Pancreas (tissue), 10 donors: ENCODE measurements at regions not wholly inside any gene's neighbourhood (a gene's known extent, or its start where the extent isn't known, plus 50 kb on each side); places are given as distances from the start of the nearest gene placed in this dataset.

ENCODE experiments used
- ATAC-seq, 4 donors: fragments of 200-7000 bp; cut with Tn5 transposase; one replicate each; pipeline versions ENCODE4 v1.8.0 to v1.9.1; 2020; ENCODE audit warnings: mild to moderate bottlenecking in 4 of 4, moderate library complexity in 4 of 4
- DNase-seq, 6 donors: peaks; one replicate each; pipeline ENCODE4 v3.0.0-alpha.2; 2020
- FAIRE-seq: peaks from 2 replicates; lab custom pipeline; 2012; peaks lifted over from hg19 to GRCh38; lab: Jason Lieb, UNC
- H3K27ac ChIP-seq, 4 donors: fragments of 200-600 bp; sonication (generic); 1 replicate in 3 of 4; 2 replicates in 1 of 4; pipeline versions ENCODE4 v1.5.0 to v1.8.0; 2020
- H3K27me3 ChIP-seq, 4 donors: fragments of 200-600 bp; one replicate each; pipeline ENCODE4 v1.8.0; 2021
- H3K36me3 ChIP-seq, 3 donors: fragments of 200-600 bp; sonication (generic) in 1 of 3; one replicate each; pipeline versions ENCODE4 v1.5.0 to v1.8.0; 2020 to 2021
- H3K4me1 ChIP-seq, 3 donors: fragments of 200-600 bp; one replicate each; pipeline ENCODE4 v1.8.0; 2021
- H3K4me3 ChIP-seq, 4 donors: fragments of 200-600 bp; sonication (generic) in 2 of 4; one replicate each; pipeline versions ENCODE4 v1.5.0 to v1.8.0; 2020 to 2021
- H3K9me3 ChIP-seq, 4 donors: fragments of 200-600 bp; one replicate each; pipeline ENCODE4 v1.8.0; 2021
- CTCF ChIP-seq, 4 donors: fragments of 200-600 bp; sonication (generic) in 3 of 4; IDR thresholded peaks; one replicate each; pipeline versions ENCODE4 v1.5.0 to v1.8.0; 2021; ENCODE audit warnings: antibody characterized with exemption in 4 of 4
- WGBS, 2 donors: extraction: QIAGEN DNeasy Blood & Tissue Kit; methylation state at CpG; one replicate each; pipeline ENCODE4 v1.1.7; 2013; 5-methylcytosine and 5-hydroxymethylcytosine counted together
- intact Hi-C, 3 donors: fragments of 100-400 bp; cut with DNase I; formaldehyde crosslinking; loops; one replicate each; pipeline versions ENCODE4 v1.11.1 to v1.14.2; 2022
- donor health status: healthy with polysubstance abuse.
- donor health status: DM: no; HTN: no; CAD: no; lungs with moderate emphysema.
- donor health status: DM: no; HTN: no; CAD: no.
- donor health status: control.
- donor health status: control.
- donor health status: Bipolar disorder and iron deficiency.
- donor health status: DM: yes; HTN: yes; CAD: no.
- donor health status: DM: no; HTN: no; CAD: no.
- donor health status: DM: no; HTN: no; CAD: no.
- donor health status: DM: yes; HTN: yes; CAD: no.

- no peak for TF ChIP-seq CTCF (IDR thresholded peaks at IDR 0.05)
- intact Hi-C loops = no loop called here
- 72 to 74% methylated on average over 5 of the region's 5 CpGs for WGBS, 2 donors
- no peak for DNase-seq
- Histone ChIP-seq H3K27ac (no peak overlapping the region), H3K4me1 (no peaks in the 10 kb centered on the region), H3K4me3 (no peak overlapping the region), H3K27me3 (no peaks in the 10 kb centered on the region), H3K36me3 (no peaks in the 10 kb centered on the region), H3K9me3 (no peaks in the 10 kb centered on the region)
- peak in 2 of 4 donors; percentile 66 to 75 for ATAC-seq
- FAIRE-seq = no peak
These were observed 557.9 kb downstream of the CCDC85A start for GRCh38 chr2:56741601-56742102.

- no peaks in the 10 kb centered on the region for H3K9me3 ChIP-seq
- ATAC-seq = no peak
- WGBS, 2 donors = 78 to 81% methylated on average over 3 of the region's 3 CpGs
These were observed 560.0 kb downstream of the CCDC85A start for GRCh38 chr2:56743807-56744206.

GRCh38 chr2:56749152-56749752, 565.5 kb downstream of the CCDC85A start:
- Histone ChIP-seq H3K27me3 (peaks cover 0 to 6% (median 0%) of the 10 kb centered on the region in 4 donors), H3K4me1 (no peaks in the 10 kb centered on the region), H3K9me3 (no peaks in the 10 kb centered on the region), H3K27ac (no peak overlapping the region), H3K4me3 (no peak overlapping the region), H3K36me3 (no peaks in the 10 kb centered on the region)
- DNase-seq = no peak
- FAIRE-seq = peak; percentile 34
- TF ChIP-seq CTCF (IDR thresholded peaks at IDR 0.05) = peak in 3 of 4 donors; percentile 25 to 61 (median 32)
- WGBS, 2 donors = 17 to 24% methylated on average over 2 of the region's 2 CpGs
- intact Hi-C loops = no loop called here
- ATAC-seq = peak in 3 of 4 donors; percentile 56 to 66 (median 66)

More at GRCh38 chr2:56743807-56744206, 560.0 kb downstream of the CCDC85A start:
- Histone ChIP-seq H3K27ac (no peak overlapping the region), H3K27me3 (peaks cover 0 to 6% (median 0%) of the 10 kb centered on the region in 4 donors), H3K4me3 (no peak overlapping the region), H3K4me1 (no peaks in the 10 kb centered on the region), H3K36me3 (no peaks in the 10 kb centered on the region)
- TF ChIP-seq CTCF (IDR thresholded peaks at IDR 0.05) = no peak
- FAIRE-seq (no peak), DNase-seq (no peak)
- intact Hi-C loops = no loop called here

- Histone ChIP-seq H3K27me3 (peaks cover 0 to 2% (median 0%) of the 10 kb centered on the region in 4 donors), H3K4me3 (no peak overlapping the region), H3K4me1 (no peaks in the 10 kb centered on the region), H3K27ac (no peak overlapping the region), H3K9me3 (no peaks in the 10 kb centered on the region), H3K36me3 (no peaks in the 10 kb centered on the region)
- no peak for TF ChIP-seq CTCF (IDR thresholded peaks at IDR 0.05)
- no peak for DNase-seq
- no peak for FAIRE-seq
- WGBS, 2 donors = 75 to 82% methylated on average over 1 of the region's 1 CpG
- intact Hi-C loops = loop anchor here in 2 of 3 donors (5.0 to 10.0 kb wide), 2 partner anchors 568 to 571 kb away; partner anchors contain the start of gene CCDC85A (in 2 of the 2)
- ATAC-seq = no peak
These were observed 569.4 kb downstream of the CCDC85A start for GRCh38 chr2:56753182-56753581.

GRCh38 chr2:56754066-56754615, 570.4 kb downstream of the CCDC85A start:
- Histone ChIP-seq H3K4me3 (no peak overlapping the region), H3K9me3 (no peaks in the 10 kb centered on the region), H3K27me3 (no peaks in the 10 kb centered on the region), H3K4me1 (no peaks in the 10 kb centered on the region), H3K36me3 (no peaks in the 10 kb centered on the region), H3K27ac (no peak overlapping the region)
- ATAC-seq (no peak), FAIRE-seq (no peak), DNase-seq (no peak)
- WGBS, 2 donors = 45 to 51% methylated on average over 10 of the region's 10 CpGs
- TF ChIP-seq CTCF (IDR thresholded peaks at IDR 0.05) = no peak
- intact Hi-C loops = loop anchor here in 2 of 3 donors (5.0 to 10.0 kb wide), 2 partner anchors 569 to 572 kb away; partner anchors contain the start of gene CCDC85A (in 2 of the 2)
